SK-N-SH (cell line): ENCODE measurements at regions not wholly inside any gene's neighbourhood (a gene's known extent, or its start where the extent isn't known, plus 50 kb on each side); places are given as distances from the start of the nearest gene placed in this dataset.

Source experiments
- CTCF ChIA-PET: fragments of 300-600, 350-600 bp; formaldehyde crosslinking; extraction: SDS; loops from one replicate; lab custom pipeline; 2021; lab: Yijun Ruan, JAX
- POLR2A ChIA-PET: fragments of 350-600 bp; sonication (Branson Sonifier 250); formaldehyde crosslinking; extraction: SDS; loops from one replicate; lab custom pipeline; 2020; ENCODE audit warnings: antibody characterized with exemption, inconsistent platforms; lab: Yijun Ruan, JAX
- DNase-seq: peaks from one replicate; pipeline ENCODE4 v3.0.0; 2012
- H2AFZ ChIP-seq: fragments of 200-600 bp; sonication (generic); 2 replicates; pipeline ENCODE4 v1.8.1; 2016; ENCODE audit warnings: antibody characterized with exemption, mild to moderate bottlenecking, low read depth
- H3F3A ChIP-seq: fragments of 200-600 bp; sonication (generic); replicated peaks from 2 replicates; pipeline ENCODE3; 2016; ENCODE audit warnings: antibody characterized with exemption, mild to moderate bottlenecking; ENCODE audit not compliant: insufficient read depth
- H3K27ac ChIP-seq, 2 experiments: fragments of 200-500 bp in 1 of 2; fragments of 200-600 bp in 1 of 2; sonication (Bioruptor generic) in 1 of 2; sonication (generic), shearing (Covaris generic) in 1 of 2; 2 replicates each; pipeline versions ENCODE4 v1.5.1 to v1.6.1; 2014 to 2016; ENCODE audit warnings: low read depth in 2 of 2, inconsistent platforms in 1 of 2, low read length in 1 of 2, mild to moderate bottlenecking in 1 of 2, mixed read lengths in 1 of 2
- H3K27me3 ChIP-seq: fragments of 200-600 bp; sonication (generic), shearing (Covaris generic); 2 replicates; pipeline ENCODE4 v1.6.1; 2016; ENCODE audit warnings: mixed run types; ENCODE audit not compliant: insufficient read depth
- H3K36me3 ChIP-seq, 2 experiments: fragments of 200-500 bp in 1 of 2; fragments of 200-600 bp in 1 of 2; sonication (Bioruptor generic) in 1 of 2; sonication (generic) in 1 of 2; replicated peaks in 1 of 2; 2 replicates each; pipeline versions ENCODE3 to v1.5.1; 2014 to 2016; ENCODE audit warnings: low read length in 1 of 2, mild to moderate bottlenecking in 1 of 2; ENCODE audit not compliant: insufficient read depth in 2 of 2, control insufficient read depth in 1 of 2
- H3K4me1 ChIP-seq, 2 experiments: fragments of 200-500 bp in 1 of 2; fragments of 200-600 bp in 1 of 2; sonication (Bioruptor generic) in 1 of 2; sonication (generic), shearing (Covaris generic) in 1 of 2; 2 replicates each; pipeline versions ENCODE4 v1.5.1 to v1.6.1; 2014 to 2016; ENCODE audit warnings: low read depth in 1 of 2, low read length in 1 of 2, mixed run types in 1 of 2; ENCODE audit not compliant: insufficient read depth in 2 of 2, control insufficient read depth in 1 of 2
- H3K4me2 ChIP-seq: fragments of 200-600 bp; sonication (generic), shearing (Covaris generic); 2 replicates; pipeline ENCODE4 v1.6.1; 2017; ENCODE audit warnings: mixed run types
- H3K4me3 ChIP-seq, 2 experiments: fragments of 200-500 bp in 1 of 2; fragments of 200-600 bp in 1 of 2; sonication (Bioruptor generic) in 1 of 2; sonication (generic), shearing (Covaris generic) in 1 of 2; 2 replicates each; pipeline versions ENCODE4 v1.5.1 to v1.8.1; 2014 to 2016; ENCODE audit warnings: low read depth in 2 of 2, inconsistent platforms in 1 of 2, low read length in 1 of 2, mild to moderate bottlenecking in 1 of 2, mixed read lengths in 1 of 2, moderate library complexity in 1 of 2
- H3K79me2 ChIP-seq: fragments of 200-600 bp; sonication (generic); 2 replicates; pipeline ENCODE4 v1.8.1; 2017; ENCODE audit warnings: mild to moderate bottlenecking; ENCODE audit not compliant: insufficient read depth
- H3K9ac ChIP-seq: fragments of 200-600 bp; sonication (generic); 2 replicates; pipeline ENCODE4 v1.6.1; 2017; ENCODE audit warnings: mixed run types
- H3K9me2 ChIP-seq: fragments of 200-600 bp; sonication (generic); 2 replicates; pipeline ENCODE4 v1.6.1; 2017; ENCODE audit warnings: mixed run types
- H3K9me3 ChIP-seq: fragments of 200-600 bp; sonication (generic); 2 replicates; pipeline ENCODE4 v1.6.1; 2017; ENCODE audit warnings: mixed run types, mild to moderate bottlenecking, moderate library complexity
- H4K20me1 ChIP-seq: fragments of 200-600 bp; sonication (generic); 2 replicates; pipeline ENCODE4 v1.6.1; 2017; ENCODE audit warnings: mild to moderate bottlenecking, mixed run types; ENCODE audit not compliant: insufficient read depth
- EP300 ChIP-seq, 2 experiments: IDR thresholded peaks; 2 replicates each; pipeline versions ENCODE4 v1.4.0 to v1.6.1; 2012; ENCODE audit warnings: borderline replicate concordance in 1 of 2, low read depth in 1 of 2, low read length in 1 of 2
- EZH2phosphoT487 ChIP-seq: fragments of 200-600 bp; sonication (generic); IDR thresholded peaks from 2 replicates; pipeline ENCODE4 v1.6.1; 2017; ENCODE audit warnings: low read depth, mixed run types, mild to moderate bottlenecking, antibody characterized with exemption, moderate library complexity, borderline replicate concordance
- FOSL2 ChIP-seq: IDR thresholded peaks from 2 replicates; pipeline ENCODE4 v1.4.0; 2012; ENCODE audit warnings: low read depth, mild to moderate bottlenecking, moderate library complexity, borderline replicate concordance
- FOXM1 ChIP-seq: IDR thresholded peaks from 2 replicates; pipeline ENCODE4 v1.4.0; 2012; ENCODE audit warnings: low read depth, mild to moderate bottlenecking
- GABPA ChIP-seq: IDR thresholded peaks from 2 replicates; pipeline ENCODE4 v1.4.0; 2012; ENCODE audit warnings: low read depth, mild to moderate bottlenecking
- MEF2A ChIP-seq: IDR thresholded peaks from 2 replicates; pipeline ENCODE4 v1.4.0; 2012; ENCODE audit warnings: low read depth, borderline replicate concordance
- MXI1 ChIP-seq: IDR thresholded peaks from 2 replicates; pipeline ENCODE4 v1.6.1; 2012; ENCODE audit warnings: mild to moderate bottlenecking, low read depth, low read length, improper control_type of control experiment
- NFIC ChIP-seq: IDR thresholded peaks from 2 replicates; pipeline ENCODE4 v1.4.0; 2012; ENCODE audit warnings: borderline replicate concordance
- POLR2AphosphoS5 ChIP-seq: IDR thresholded peaks from 2 replicates; pipeline ENCODE4 v1.6.1; 2012; ENCODE audit warnings: low read depth, low read length
- RFX5 ChIP-seq: IDR thresholded peaks from 2 replicates; pipeline ENCODE4 v1.6.1; 2012; ENCODE audit warnings: mild to moderate bottlenecking, improper control_type of control experiment, low read length
- SMC3 ChIP-seq: IDR thresholded peaks from 2 replicates; pipeline ENCODE4 v1.6.1; 2012; ENCODE audit warnings: low read depth, low read length, improper control_type of control experiment
- TAF1 ChIP-seq: IDR thresholded peaks from 2 replicates; pipeline ENCODE4 v1.6.1; 2012; ENCODE audit warnings: low read depth, mild to moderate bottlenecking, low read length, moderate library complexity, borderline replicate concordance
- TCF12 ChIP-seq: IDR thresholded peaks from 2 replicates; pipeline ENCODE4 v1.4.0; 2012
- WGBS: methylation state at CpG from one replicate; pipeline ENCODE4 v1.1.6; 2017; ENCODE audit warnings: low lambda C conversion rate; 5-methylcytosine and 5-hydroxymethylcytosine counted together
- TF ChIP-seq, protein P1 (sequence below): IDR thresholded peaks from 2 replicates; pipeline ENCODE4 v1.6.1; 2012; ENCODE audit warnings: mild to moderate bottlenecking, low read depth, low read length, moderate library complexity
- TF ChIP-seq, protein P2 (sequence below): fragments of 150-350 bp; IDR thresholded peaks from 2 replicates; pipeline ENCODE4 v1.6.1; 2017; ENCODE audit warnings: antibody characterized with exemption, low read length, low read depth, borderline replicate concordance

DNA sequence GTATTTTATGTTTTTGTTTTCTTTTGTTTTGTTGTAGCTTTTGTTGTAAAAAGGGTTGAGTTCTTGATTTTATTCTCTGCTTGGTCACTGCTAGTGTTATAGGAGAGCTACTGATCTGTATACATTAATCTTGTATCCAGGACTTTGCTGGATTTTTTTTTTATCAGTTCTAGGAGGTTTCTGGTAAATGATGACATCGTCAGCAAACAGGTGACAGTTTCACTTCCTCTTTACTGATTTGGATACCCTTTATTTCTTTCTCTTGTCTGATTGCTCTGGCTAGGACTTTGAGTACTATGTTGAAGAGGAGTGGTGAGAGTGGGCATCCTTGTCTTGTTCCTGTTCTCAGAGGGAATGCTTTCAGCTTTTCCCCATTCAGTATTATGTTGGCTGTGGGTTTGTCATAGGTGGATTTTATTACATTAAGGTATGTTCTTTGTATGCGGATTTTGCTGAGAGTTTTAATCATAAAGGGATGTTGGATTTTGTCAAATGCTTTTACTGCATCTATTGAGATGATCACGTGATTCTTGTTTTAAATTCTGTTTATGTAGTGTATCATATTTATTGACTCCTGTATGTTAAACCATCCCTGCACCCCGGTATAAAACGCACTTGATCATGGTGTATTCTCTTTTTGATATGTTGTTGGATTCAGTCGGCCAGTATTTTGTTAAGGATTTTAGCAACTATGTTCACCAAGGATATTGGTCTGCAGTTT is 905.7 kb downstream of the LTN1 start:
- Histone ChIP-seq H3K79me2 (no peaks in the 10 kb centered on the region), H3K4me2 (no peak overlapping the region), H3F3A (no peaks in the 10 kb centered on the region), H3K36me3 (no peaks in the 10 kb centered on the region), H4K20me1 (no peaks in the 10 kb centered on the region), H3K9me3 (no peaks in the 10 kb centered on the region), H3K9ac (no peak overlapping the region), H3K4me1 (no peaks in the 10 kb centered on the region), H3K27me3 (no peaks in the 10 kb centered on the region), H3K9me2 (no peaks in the 10 kb centered on the region), H3K27ac (no peak overlapping the region), H2AFZ (no peak overlapping the region), H3K4me3 (no peak overlapping the region)
- 80% methylated on average over 6 of the region's 6 CpGs for WGBS
- DNase-seq: no peak
- POLR2A ChIA-PET: no interaction called here
- CTCF ChIA-PET: interaction anchor here (0.7 kb wide), 1 partner anchor 429 kb away, joined by 3 read pairs; no protein-coding TSS in a partner anchor
- TF ChIP-seq GABPA (no peak), TCF12 (no peak), NFIC (no peak), EZH2phosphoT487 (no peak), FOXM1 (no peak), FOSL2 (no peak), SMC3 (no peak), RFX5 (no peak), EP300 (IDR thresholded peaks at IDR 0.05; ENCODE audit: borderline replicate concordance in 1 of 2, low read depth in 1 of 2, low read length in 1 of 2) (no peak)
- TF ChIP-seq, protein P1, sequence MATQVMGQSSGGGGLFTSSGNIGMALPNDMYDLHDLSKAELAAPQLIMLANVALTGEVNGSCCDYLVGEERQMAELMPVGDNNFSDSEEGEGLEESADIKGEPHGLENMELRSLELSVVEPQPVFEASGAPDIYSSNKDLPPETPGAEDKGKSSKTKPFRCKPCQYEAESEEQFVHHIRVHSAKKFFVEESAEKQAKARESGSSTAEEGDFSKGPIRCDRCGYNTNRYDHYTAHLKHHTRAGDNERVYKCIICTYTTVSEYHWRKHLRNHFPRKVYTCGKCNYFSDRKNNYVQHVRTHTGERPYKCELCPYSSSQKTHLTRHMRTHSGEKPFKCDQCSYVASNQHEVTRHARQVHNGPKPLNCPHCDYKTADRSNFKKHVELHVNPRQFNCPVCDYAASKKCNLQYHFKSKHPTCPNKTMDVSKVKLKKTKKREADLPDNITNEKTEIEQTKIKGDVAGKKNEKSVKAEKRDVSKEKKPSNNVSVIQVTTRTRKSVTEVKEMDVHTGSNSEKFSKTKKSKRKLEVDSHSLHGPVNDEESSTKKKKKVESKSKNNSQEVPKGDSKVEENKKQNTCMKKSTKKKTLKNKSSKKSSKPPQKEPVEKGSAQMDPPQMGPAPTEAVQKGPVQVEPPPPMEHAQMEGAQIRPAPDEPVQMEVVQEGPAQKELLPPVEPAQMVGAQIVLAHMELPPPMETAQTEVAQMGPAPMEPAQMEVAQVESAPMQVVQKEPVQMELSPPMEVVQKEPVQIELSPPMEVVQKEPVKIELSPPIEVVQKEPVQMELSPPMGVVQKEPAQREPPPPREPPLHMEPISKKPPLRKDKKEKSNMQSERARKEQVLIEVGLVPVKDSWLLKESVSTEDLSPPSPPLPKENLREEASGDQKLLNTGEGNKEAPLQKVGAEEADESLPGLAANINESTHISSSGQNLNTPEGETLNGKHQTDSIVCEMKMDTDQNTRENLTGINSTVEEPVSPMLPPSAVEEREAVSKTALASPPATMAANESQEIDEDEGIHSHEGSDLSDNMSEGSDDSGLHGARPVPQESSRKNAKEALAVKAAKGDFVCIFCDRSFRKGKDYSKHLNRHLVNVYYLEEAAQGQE: no peak
- TF ChIP-seq, all 33 proteins: peak for 0

- no peaks in the 10 kb centered on the region for H3K4me1 ChIP-seq
- DNase-seq: no peak
- no peak for TF ChIP-seq POLR2AphosphoS5
- TF ChIP-seq NFIC: no peak
- TF ChIP-seq MEF2A: no peak
- TF ChIP-seq TCF12: no peak
- TF ChIP-seq MXI1: no peak
- TF ChIP-seq, protein P2, sequence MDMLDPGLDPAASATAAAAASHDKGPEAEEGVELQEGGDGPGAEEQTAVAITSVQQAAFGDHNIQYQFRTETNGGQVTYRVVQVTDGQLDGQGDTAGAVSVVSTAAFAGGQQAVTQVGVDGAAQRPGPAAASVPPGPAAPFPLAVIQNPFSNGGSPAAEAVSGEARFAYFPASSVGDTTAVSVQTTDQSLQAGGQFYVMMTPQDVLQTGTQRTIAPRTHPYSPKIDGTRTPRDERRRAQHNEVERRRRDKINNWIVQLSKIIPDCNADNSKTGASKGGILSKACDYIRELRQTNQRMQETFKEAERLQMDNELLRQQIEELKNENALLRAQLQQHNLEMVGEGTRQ: no peak
- TF ChIP-seq FOSL2: no peak
- no peak for TF ChIP-seq EZH2phosphoT487
- no peak for TF ChIP-seq TAF1
- H3K4me3 ChIP-seq: no peak overlapping the region
- ChIA-PET CTCF (no interaction called here), POLR2A (no interaction called here)
- no peaks in the 10 kb centered on the region for H3K9me2 ChIP-seq
- H3K36me3 ChIP-seq: no peaks in the 10 kb centered on the region
- WGBS: 49% methylated on average over 2 of the region's 2 CpGs
- no peak overlapping the region for H2AFZ ChIP-seq
- H3K4me2 ChIP-seq: no peak overlapping the region
- H3K27me3 ChIP-seq: no peaks in the 10 kb centered on the region
- H3K9me3 ChIP-seq: no peaks in the 10 kb centered on the region
- no peaks in the 10 kb centered on the region for H3F3A ChIP-seq
- no peak overlapping the region for H3K9ac ChIP-seq
- H4K20me1 ChIP-seq: no peaks in the 10 kb centered on the region
- H3K27ac ChIP-seq: no peak overlapping the region
- H3K79me2 ChIP-seq: no peaks in the 10 kb centered on the region
These were observed 907.7 kb downstream of the LTN1 start for GRCh38 chr21:28084951-28085350.
